Large intestine (tissue), 3 donors: ENCODE measurements at regions not wholly inside any gene's neighbourhood (a gene's known extent, or its start where the extent isn't known, plus 50 kb on each side); places are given as distances from the start of the nearest gene placed in this dataset.

Experiments
- DNase-seq, 2 donors: peaks; one replicate each; pipeline versions ENCODE4 v3.0.0 to v3.0.0-alpha.2; 2013
- H3K27ac ChIP-seq: one replicate; pipeline ENCODE4 v1.5.1; 2013; ENCODE audit warnings: low read length
- H3K27me3 ChIP-seq: 2 replicates; pipeline ENCODE4 v1.6.1; 2013; ENCODE audit warnings: low read length; ENCODE audit not compliant: control insufficient read depth, insufficient read depth
- H3K36me3 ChIP-seq: 2 replicates; pipeline ENCODE4 v1.6.1; 2013; ENCODE audit warnings: low read length; ENCODE audit not compliant: control insufficient read depth, insufficient read depth
- H3K4me1 ChIP-seq: one replicate; pipeline ENCODE4 v1.6.1; 2013; ENCODE audit warnings: low read length; ENCODE audit not compliant: control insufficient read depth, insufficient read depth
- H3K4me3 ChIP-seq: one replicate; pipeline ENCODE4 v1.5.1; 2013; ENCODE audit warnings: low read length
- H3K9me3 ChIP-seq: one replicate; pipeline ENCODE4 v1.6.1; 2013; ENCODE audit warnings: mild to moderate bottlenecking, low read depth, low read length, moderate library complexity; ENCODE audit not compliant: control insufficient read depth
- WGBS: methylation state at CpG from one replicate; pipeline ENCODE4 v1.1.5; 2013; ENCODE audit warnings: low lambda C conversion rate; ENCODE audit not compliant: insufficient coverage; 5-methylcytosine and 5-hydroxymethylcytosine counted together

DNA sequence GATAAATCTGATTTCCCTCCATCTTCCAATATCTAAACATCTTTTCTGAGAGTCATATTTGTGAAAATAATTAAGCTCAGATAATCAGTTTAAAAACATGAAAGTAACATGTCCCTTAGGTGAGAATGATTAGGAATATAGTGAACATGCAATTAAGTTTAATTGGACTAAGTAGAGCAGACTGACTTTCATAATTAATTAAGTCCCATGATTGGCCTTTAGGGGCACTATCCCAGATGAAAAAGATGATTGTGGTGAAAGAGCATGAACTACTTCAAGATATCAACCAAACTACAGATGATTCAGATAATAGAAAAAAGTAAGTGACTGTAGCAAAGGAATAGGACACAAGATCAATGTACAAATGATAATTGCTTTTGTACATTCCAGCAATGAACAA is 758.8 kb downstream of the STIM2 start:
- DNase-seq = no peak
- Histone ChIP-seq H3K27me3 (no peaks in the 10 kb centered on the region), H3K36me3 (no peaks in the 10 kb centered on the region), H3K27ac (no peak overlapping the region), H3K4me3 (no peak overlapping the region), H3K4me1 (no peaks in the 10 kb centered on the region), H3K9me3 (no peaks in the 10 kb centered on the region)

DNA sequence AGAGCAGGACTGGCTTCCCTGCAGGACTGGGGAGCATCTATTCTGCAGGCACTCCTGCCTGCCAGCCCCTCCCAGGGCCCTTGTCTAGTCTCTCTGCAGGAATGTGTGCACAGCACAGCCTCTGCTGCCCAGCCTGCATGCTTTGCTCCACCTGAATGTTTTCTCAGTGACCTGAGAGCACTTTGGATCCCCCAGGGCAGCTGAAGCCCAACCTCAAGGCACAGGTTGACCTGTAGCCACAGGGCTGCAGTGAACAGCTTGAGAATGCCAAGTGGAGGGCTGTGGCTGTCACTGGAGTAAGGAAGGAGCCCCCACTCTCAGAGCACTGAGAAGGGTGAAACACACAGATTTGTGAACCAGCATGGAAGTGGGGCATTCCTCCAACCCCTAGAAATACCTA is 760.2 kb downstream of the STIM2 start:
- no peak for DNase-seq
- no peaks in the 10 kb centered on the region for H3K27me3 ChIP-seq
- no peaks in the 10 kb centered on the region for H3K36me3 ChIP-seq
- H3K27ac ChIP-seq = no peak overlapping the region
- H3K4me1 ChIP-seq = no peaks in the 10 kb centered on the region
- no peaks in the 10 kb centered on the region for H3K9me3 ChIP-seq
- H3K4me3 ChIP-seq = no peak overlapping the region

DNA sequence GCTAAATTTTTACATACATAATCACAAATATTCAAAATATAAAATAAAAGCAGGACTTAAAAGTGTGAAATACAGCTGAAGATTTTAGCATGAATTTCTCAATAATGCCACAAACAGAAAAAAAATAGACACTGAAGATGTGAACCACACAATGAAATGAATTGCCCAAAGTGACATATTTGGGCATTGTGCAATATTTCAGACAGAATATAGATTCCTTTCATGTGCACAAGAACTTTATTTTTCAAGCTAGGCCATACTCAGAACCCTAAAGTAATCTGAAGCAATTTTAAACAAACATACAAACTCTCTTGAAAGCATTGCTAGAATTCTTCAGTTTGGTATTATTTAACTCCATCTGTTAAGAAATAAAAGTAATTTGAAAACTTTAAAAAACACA is 764.1 kb downstream of the STIM2 start:
- H3K36me3 ChIP-seq = no peaks in the 10 kb centered on the region
- H3K27me3 ChIP-seq = no peaks in the 10 kb centered on the region
- H3K9me3 ChIP-seq = no peaks in the 10 kb centered on the region
- no peak overlapping the region for H3K27ac ChIP-seq
- H3K4me3 ChIP-seq = no peak overlapping the region
- DNase-seq = no peak
- no peaks in the 10 kb centered on the region for H3K4me1 ChIP-seq

DNA sequence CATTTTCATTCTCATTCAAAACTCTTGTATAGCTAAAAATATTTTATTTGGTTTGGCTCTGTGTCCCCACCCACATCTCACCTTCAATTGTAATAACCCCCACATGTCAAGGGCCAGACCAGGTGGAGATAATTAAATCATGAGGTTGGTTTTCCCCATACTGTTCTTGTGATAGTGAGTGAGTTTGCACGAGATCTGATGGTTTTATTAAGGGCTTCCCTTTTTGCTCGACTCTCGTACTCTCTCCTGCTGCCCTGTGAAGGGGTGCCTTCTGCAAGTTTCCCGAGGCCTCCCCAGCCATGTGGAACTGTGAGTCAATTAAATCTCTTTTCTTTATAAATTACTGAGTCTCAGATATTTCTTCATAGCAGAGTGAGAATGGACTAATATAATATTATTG is 768.0 kb downstream of the STIM2 start:
- Histone ChIP-seq H3K36me3 (no peaks in the 10 kb centered on the region), H3K27me3 (no peaks in the 10 kb centered on the region), H3K4me3 (no peak overlapping the region), H3K4me1 (no peaks in the 10 kb centered on the region), H3K27ac (no peak overlapping the region), H3K9me3 (no peaks in the 10 kb centered on the region)
- no peak for DNase-seq
- no CpG with 5 or more reads among the region's 4 CpGs for WGBS

GRCh38 chr4:27629532-27630225 is 769.0 kb downstream of the STIM2 start:
- no peak for DNase-seq
- no peak overlapping the region for H3K4me3 ChIP-seq
- WGBS = 70% methylated on average over 3 of the region's 7 CpGs

DNA sequence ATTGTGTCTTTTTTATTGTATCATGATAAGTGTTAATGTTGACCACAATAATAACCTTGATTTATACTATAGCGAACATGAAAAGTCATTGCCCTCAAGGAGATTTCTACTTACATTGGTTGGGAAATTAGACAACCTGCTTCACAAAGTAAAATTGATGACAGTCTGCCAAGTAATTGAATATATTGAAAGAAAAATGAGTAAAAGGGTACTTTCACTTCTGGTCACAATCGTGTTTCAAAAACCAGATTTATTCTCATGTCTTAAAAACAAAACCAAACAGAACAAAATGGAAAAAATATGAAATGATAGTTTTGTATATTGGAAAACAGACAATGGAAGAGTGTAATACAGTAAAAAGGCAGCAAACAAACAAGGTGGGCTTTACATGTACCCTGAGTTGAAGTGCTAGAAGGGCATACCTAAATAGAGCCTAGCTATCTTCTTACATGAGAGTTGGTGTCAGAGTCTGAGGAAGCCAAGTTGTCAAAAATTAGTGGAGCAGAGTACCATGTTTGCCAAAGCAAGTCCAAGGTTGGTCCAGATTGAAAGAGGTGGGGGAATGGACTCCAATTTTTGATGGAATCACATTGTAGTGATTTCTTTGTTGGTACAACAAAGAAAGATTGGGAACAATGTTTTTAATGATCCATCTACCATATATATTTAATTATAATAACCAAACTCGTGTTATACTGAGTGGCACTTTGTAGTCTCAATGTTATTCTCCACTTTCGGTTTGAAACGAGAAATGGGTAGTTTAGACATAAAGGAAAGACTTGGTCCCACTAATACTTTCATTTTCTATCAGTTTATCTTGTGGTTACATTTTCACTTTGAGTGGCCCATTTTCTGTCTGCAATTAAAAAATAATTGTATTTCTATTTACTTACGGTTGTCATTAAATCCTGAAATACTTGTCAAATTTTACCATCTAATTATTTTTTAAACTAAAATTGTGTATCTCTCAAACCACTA is 775.6 kb downstream of the STIM2 start:
- Histone ChIP-seq H3K27ac (no peak overlapping the region), H3K27me3 (no peaks in the 10 kb centered on the region), H3K36me3 (no peaks in the 10 kb centered on the region), H3K4me1 (no peaks in the 10 kb centered on the region), H3K4me3 (no peak overlapping the region), H3K9me3 (no peaks in the 10 kb centered on the region)
- no peak for DNase-seq
- 100% methylated on average over 5 of the region's 6 CpGs for WGBS

More at GRCh38 chr4:27629532-27630225, 769.0 kb downstream of the STIM2 start:
- Histone ChIP-seq H3K4me1 (no peaks in the 10 kb centered on the region), H3K27ac (no peak overlapping the region), H3K9me3 (no peaks in the 10 kb centered on the region), H3K36me3 (no peaks in the 10 kb centered on the region), H3K27me3 (no peaks in the 10 kb centered on the region)

DNA sequence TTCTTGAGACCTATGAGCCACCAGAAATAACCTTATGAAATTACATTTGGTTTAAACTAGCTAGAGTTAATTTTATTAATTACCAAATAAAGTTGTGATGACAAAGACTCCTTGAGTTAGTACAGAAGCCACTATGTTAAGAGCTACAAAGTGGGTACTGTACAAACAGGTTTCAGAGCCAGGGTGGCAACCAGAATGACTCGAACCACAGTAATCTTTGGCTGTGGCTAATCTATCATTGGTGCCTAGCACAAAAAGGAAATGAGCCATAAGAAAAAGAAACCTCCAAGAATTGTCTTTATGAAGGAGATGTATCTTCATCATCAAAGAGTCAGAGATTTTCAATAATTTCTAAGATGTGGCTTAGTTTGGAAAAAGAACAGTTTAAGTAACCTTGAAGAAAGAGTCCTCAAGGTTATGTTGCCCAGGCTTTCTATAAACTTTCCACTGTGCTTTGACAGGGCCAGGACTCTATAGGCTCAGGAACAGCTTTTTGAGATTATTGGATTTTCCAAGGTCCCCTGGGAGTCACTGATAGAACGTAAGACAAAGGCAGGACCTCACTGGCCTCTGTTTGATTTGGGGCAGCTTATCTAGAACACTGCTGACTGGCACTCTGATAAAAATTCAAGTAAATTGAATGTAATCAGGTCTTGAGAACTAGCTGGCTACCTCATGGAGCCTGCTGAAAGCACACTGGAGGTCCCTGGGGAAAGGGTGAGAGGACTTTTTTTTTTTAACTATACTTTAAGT is 777.7 kb downstream of the STIM2 start:
- H3K27me3 ChIP-seq = no peaks in the 10 kb centered on the region
- H3K36me3 ChIP-seq = no peaks in the 10 kb centered on the region
- H3K9me3 ChIP-seq = no peaks in the 10 kb centered on the region
- DNase-seq = no peak
- no CpG with 5 or more reads among the region's 2 CpGs for WGBS
- no peak overlapping the region for H3K4me3 ChIP-seq
- no peaks in the 10 kb centered on the region for H3K4me1 ChIP-seq
- H3K27ac ChIP-seq = no peak overlapping the region

GRCh38 chr4:27643101-27643500 is 782.5 kb downstream of the STIM2 start:
- Histone ChIP-seq H3K4me1 (no peaks in the 10 kb centered on the region), H3K27ac (no peak overlapping the region), H3K9me3 (no peaks in the 10 kb centered on the region), H3K36me3 (no peaks in the 10 kb centered on the region), H3K4me3 (no peak overlapping the region), H3K27me3 (no peaks in the 10 kb centered on the region)
- DNase-seq = no peak

GRCh38 chr4:27648416-27648815 is 787.8 kb downstream of the STIM2 start:
- Histone ChIP-seq H3K27me3 (no peaks in the 10 kb centered on the region), H3K4me1 (no peaks in the 10 kb centered on the region), H3K4me3 (no peak overlapping the region), H3K27ac (no peak overlapping the region), H3K36me3 (no peaks in the 10 kb centered on the region), H3K9me3 (no peaks in the 10 kb centered on the region)
- DNase-seq = no peak
- 97% methylated on average over 3 of the region's 4 CpGs for WGBS

GRCh38 chr4:27662426-27662825 is 801.8 kb downstream of the STIM2 start:
- no peaks in the 10 kb centered on the region for H3K27me3 ChIP-seq
- no peak for DNase-seq
- no peak overlapping the region for H3K27ac ChIP-seq
- no peak overlapping the region for H3K4me3 ChIP-seq
- no peaks in the 10 kb centered on the region for H3K36me3 ChIP-seq
- no peaks in the 10 kb centered on the region for H3K9me3 ChIP-seq
- 63% methylated on average over 3 of the region's 3 CpGs for WGBS
- H3K4me1 ChIP-seq = no peaks in the 10 kb centered on the region
